NK-92 treated with Interleukin-12 subunit alpha and Interleukin-12 subunit beta, amount 100 ng/mL, for 24 hours (cell line): ENCODE measurements at regions not wholly inside any gene's neighbourhood (a gene's known extent, or its start where the extent isn't known, plus 50 kb on each side); places are given as distances from the start of the nearest gene placed in this dataset.

ENCODE experiments used
- DNase-seq: peaks from one replicate; lab custom pipeline; 2025; lab: John Stamatoyannopoulos, UW

- no peak for DNase-seq
These were observed 708.1 kb upstream of the RGMB start for GRCh38 chr5:98065261-98065909.

- no peak for DNase-seq
These were observed 706.6 kb upstream of the RGMB start for GRCh38 chr5:98066910-98067309.

GRCh38 chr5:98069876-98070512 is 703.5 kb upstream of the RGMB start:
- no peak for DNase-seq

GRCh38 chr5:98072921-98073320 is 700.5 kb upstream of the RGMB start:
- DNase-seq: no peak

DNA sequence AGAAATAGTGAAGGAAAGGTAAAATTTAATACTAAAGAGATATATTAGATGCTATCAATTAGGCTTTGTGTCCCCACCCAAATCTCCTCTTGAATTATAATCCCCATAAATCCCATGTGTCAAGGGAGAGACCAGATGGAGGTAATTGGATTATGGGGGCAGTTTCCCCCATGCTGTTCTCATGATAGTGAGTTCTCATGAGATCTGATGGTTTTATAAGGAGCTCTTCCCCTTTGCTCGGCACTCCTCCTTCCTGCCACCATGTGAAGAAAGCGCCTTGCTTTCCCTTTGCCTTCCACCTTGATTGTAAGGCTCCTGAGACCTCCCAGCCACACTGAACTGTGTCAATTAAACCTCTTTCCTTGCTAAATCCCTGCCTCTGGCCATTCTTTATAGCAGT is 697.0 kb upstream of the RGMB start:
- no peak for DNase-seq

GRCh38 chr5:98085593-98085992 is 687.9 kb upstream of the RGMB start:
- no peak for DNase-seq

DNA sequence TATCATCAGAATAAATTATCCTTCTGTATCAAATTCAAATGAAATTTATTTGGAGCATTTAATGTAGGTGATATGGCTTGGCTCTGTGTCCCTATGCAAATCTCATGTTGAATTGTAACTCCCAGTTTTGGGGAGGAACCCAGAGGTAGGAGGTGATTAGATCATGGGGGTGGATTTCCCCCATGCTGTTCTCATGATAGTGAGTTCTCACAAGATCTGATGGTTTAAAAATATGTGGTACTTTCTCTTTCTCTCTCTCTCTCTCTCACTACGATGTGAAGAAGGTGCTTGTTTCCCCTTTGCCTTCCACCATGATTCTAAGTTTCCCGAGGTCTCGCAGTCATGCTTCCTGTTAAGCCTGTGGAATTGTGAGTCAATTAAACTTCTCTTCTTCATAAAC is 678.4 kb upstream of the RGMB start:
- no peak for DNase-seq

DNA sequence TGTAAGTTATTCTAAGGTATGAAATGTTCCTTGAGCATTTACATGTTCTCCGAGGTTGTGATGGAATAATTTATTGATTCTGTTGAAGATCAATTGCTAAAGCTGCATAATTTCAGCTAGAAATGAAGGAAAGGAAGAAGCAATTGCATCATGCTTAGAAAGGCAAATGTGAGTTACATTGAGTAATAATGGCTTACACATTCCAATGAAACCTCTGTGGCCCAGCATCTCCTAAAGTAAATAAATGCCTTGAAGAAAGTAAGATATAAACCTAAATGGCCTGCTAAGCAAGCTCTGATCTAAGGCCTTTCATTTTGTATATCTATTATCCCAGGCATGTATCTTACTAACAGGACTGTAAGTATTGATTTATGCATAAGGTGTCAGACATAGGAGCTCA is 677.3 kb upstream of the RGMB start:
- no peak for DNase-seq

- DNase-seq: no peak
These were observed 673.9 kb upstream of the RGMB start for GRCh38 chr5:98099448-98100105.

- DNase-seq: no peak
These were observed 672.3 kb upstream of the RGMB start for GRCh38 chr5:98101131-98101530.

- no peak for DNase-seq
These were observed 670.5 kb upstream of the RGMB start for GRCh38 chr5:98102936-98103335.

GRCh38 chr5:98103807-98104206 is 669.7 kb upstream of the RGMB start:
- no peak for DNase-seq

GRCh38 chr5:98104454-98105188 is 668.8 kb upstream of the RGMB start:
- no peak for DNase-seq

GRCh38 chr5:98105681-98106080 is 667.8 kb upstream of the RGMB start:
- DNase-seq: no peak

GRCh38 chr5:98106116-98107031 is 667.1 kb upstream of the RGMB start:
- DNase-seq: no peak

GRCh38 chr5:98108497-98108896 is 665.0 kb upstream of the RGMB start:
- no peak for DNase-seq

GRCh38 chr5:98109561-98110006 is 663.9 kb upstream of the RGMB start:
- DNase-seq: no peak

GRCh38 chr5:98110282-98110691 is 663.2 kb upstream of the RGMB start:
- no peak for DNase-seq

DNA sequence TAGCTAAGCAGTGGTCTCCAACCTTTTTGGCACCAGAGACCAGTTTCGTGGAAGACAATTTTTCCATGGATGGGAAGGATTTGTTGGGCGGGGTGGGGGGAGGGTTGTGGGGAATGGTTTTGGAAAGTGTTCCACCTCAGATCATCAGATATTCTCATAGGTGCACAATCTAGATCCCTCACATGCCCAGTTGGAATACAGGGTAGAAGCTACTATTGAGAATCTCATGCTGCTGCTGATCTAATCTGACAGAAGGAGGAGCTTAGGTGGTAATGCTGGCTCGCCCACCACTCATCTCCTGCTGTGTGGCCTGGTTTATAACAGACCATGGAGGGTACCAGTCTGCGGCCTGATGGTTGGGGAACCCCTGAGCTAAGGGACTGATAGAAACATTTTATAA is 662.7 kb upstream of the RGMB start:
- no peak for DNase-seq

DNA sequence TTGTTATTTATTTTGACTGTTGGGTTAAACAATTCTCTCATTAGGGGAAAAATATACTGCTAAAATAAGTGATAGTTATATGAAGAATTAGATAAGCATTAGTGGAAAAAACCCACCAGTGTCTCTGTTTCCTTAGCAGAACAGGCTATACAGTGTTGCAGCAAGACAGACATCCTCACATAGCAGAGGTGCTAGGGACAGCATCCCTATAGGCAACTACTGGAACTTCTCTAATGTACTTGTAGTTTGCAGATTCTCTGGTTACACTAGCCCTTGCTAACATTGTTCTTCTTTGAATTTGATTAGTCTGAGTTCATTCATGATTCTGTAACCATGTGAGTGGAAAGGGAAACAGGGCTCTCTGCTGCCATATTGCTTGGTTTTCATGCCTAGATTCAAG is 661.8 kb upstream of the RGMB start:
- DNase-seq: no peak

- no peak for DNase-seq
These were observed 652.2 kb upstream of the RGMB start for GRCh38 chr5:98121036-98121936.
